AG10803 (cell line): ENCODE measurements at regions not wholly inside any gene's neighbourhood (a gene's known extent, or its start where the extent isn't known, plus 50 kb on each side); places are given as distances from the start of the nearest gene placed in this dataset.

Experiments
- DNase-seq: peaks from one replicate; pipeline ENCODE4 v3.0.0; 2010; ENCODE audit warnings: low read depth
- H3K4me3 ChIP-seq: 2 replicates; pipeline ENCODE4 v1.5.1; 2011; ENCODE audit warnings: mild to moderate bottlenecking, low read length, control low read depth
- TF ChIP-seq, protein P1 (sequence below): conservative IDR thresholded peaks from 2 replicates; pipeline ENCODE4 v1.5.1; 2011; ENCODE audit warnings: mild to moderate bottlenecking, low read length, control low read depth, inconsistent platforms

DNA sequence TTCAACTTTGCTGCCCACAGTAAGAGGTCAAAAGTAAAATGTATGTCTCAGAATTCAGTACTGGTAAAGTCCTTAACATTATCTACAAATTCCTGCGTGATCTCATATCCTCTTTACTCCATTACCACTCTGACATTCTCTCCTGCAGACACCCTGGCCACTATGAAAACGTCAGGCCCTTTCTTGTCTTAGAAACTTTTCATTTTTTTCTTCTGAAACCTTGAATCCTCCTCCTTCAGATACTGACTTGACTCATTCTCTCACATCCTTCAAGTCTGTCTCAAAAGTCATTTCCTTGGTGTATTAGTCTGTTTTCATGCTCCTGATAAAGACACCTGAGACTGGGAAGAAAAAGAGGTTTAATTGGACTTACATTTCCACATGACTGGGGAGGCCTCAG lies 262.3 kb downstream of the POU4F1 start:
- TF ChIP-seq, protein P1, sequence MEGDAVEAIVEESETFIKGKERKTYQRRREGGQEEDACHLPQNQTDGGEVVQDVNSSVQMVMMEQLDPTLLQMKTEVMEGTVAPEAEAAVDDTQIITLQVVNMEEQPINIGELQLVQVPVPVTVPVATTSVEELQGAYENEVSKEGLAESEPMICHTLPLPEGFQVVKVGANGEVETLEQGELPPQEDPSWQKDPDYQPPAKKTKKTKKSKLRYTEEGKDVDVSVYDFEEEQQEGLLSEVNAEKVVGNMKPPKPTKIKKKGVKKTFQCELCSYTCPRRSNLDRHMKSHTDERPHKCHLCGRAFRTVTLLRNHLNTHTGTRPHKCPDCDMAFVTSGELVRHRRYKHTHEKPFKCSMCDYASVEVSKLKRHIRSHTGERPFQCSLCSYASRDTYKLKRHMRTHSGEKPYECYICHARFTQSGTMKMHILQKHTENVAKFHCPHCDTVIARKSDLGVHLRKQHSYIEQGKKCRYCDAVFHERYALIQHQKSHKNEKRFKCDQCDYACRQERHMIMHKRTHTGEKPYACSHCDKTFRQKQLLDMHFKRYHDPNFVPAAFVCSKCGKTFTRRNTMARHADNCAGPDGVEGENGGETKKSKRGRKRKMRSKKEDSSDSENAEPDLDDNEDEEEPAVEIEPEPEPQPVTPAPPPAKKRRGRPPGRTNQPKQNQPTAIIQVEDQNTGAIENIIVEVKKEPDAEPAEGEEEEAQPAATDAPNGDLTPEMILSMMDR = no peak
- no peak overlapping the region for H3K4me3 ChIP-seq
- DNase-seq = no peak

DNA sequence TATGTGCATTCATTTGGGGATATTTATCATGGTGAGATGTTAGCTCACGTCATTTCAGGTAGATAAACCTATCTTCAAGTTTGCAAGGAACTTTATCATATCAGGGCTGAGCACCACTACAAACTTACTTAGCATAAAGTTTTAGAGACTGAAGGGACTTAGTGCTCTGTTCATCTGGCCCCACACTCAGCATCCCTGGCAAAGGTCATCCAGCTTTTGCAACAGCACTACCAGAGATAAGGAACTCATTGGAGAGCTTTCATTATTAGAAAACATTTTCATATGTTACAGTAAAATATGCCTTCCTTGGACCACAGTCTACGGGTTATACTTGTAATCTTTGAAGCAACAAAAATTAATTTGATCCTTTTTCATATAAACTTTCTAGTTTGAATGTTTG lies 263.4 kb downstream of the POU4F1 start:
- H3K4me3 ChIP-seq = no peak overlapping the region
- TF ChIP-seq, protein P1 = no peak
- DNase-seq = no peak

DNA sequence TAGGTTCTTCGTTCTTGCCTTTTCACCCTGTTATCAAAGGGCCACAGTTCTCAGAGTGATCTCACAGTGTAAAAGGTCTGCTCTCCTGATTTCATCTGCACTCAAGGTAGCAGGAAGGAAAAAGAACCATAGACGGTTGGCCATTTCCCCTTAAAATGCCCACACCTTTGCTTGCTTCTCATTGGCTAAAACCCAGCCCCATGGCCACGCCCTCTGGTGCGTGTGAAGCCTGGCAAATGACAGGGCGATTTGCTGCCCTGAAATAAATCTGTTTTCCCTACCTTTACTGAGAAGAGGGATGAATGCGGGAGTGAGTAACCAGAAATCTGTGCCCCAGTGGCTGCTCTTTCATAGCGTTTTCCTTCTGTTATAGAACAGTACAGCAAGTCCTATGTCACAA lies 269.3 kb downstream of the POU4F1 start:
- no peak overlapping the region for H3K4me3 ChIP-seq
- TF ChIP-seq, protein P1 = no peak
- no peak for DNase-seq

DNA sequence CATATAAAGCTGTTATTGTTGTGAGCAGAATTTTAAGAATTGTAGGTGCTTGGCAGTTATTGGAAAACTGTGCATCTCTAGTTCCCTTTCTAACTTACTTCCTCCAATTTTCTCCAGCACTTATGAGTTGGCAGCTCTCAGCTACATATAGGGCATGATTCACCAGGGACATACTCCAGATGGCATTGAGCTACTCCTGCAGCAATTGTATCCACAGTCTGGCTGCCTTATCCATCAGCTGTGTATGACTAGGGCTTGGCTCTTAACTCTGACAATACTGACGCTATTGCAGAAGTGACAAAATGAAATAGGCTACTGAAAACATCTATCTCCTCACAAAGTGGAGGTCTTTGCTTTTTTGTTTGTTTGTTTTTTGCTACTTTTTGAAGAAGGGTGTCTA lies 276.7 kb downstream of the POU4F1 start:
- DNase-seq = no peak
- no peak overlapping the region for H3K4me3 ChIP-seq
- TF ChIP-seq, protein P1 = no peak

DNA sequence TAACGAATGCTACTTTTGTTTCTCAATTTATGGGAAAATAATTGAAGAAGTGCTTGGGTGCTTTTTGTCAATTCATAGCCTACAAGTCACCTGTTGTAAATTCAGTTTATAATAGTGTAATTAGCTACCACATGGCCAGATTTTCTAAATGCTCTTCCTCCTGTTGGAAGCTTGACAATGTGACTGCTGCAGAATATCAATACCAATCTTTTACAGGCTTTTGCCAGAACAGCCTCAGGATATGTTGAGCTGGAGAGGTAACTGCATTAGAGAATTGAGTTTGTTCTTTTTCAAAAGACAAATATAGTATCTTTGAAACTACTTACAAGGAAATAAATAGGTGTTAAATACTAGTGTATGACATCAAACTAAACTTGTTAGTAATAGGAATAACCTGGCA lies 277.8 kb downstream of the POU4F1 start:
- TF ChIP-seq, protein P1 = no peak
- no peak for DNase-seq
- no peak overlapping the region for H3K4me3 ChIP-seq

DNA sequence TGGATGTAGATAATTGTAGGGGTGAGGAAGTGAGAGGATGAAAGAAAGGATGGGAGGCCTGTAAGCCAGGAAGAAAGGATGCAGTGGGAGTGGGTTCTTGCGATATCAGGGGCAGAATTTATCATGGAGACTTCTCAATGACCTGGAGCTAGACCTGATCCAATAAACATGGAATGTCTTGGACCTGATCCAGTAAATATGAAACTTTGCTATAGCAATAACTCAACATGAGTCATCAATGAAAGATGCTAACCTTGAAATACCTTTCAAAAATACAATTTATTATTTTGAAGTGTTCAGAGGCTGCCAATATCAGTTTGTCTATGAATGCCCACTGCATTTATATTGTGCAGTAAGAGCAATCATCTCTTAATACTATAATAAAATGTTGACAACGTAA lies 279.5 kb downstream of the POU4F1 start:
- TF ChIP-seq, protein P1 = no peak
- no peak overlapping the region for H3K4me3 ChIP-seq

DNA sequence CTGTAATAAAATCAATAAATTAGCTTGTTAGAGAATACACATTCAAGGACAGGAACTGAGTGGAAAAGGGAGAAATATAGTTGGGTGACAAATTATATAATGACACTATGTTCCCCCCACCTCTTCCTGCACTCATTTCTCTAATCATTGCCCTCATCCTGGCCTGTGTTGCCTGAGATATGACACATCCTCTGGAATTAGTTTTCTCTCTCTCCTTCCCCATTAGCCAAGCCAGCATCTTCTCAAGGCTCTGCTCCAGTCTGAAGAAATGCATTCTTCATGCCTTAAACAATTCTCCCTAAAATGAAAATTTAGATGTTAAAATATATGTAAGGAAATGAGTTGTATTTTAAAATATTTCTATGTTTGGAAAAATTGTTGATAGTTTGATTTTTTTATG lies 280.3 kb downstream of the POU4F1 start:
- H3K4me3 ChIP-seq = no peak overlapping the region

More for the DNA sequence above, 279.5 kb downstream of the POU4F1 start:
- DNase-seq = no peak

More for the DNA sequence above, 280.3 kb downstream of the POU4F1 start:
- DNase-seq = no peak
- TF ChIP-seq, protein P1 = no peak
